ENCODE measurements at regions not wholly inside any gene's neighbourhood (a gene's known extent, or its start where the extent isn't known, plus 50 kb on each side); places are given as distances from the start of the nearest gene placed in this dataset.

- no peak for DNase-seq (ENCODE audit: low read depth in 4 of 4, low spot score in 3 of 4)
These were observed 565.8 kb upstream of the LRRC4C start for GRCh38 chr11:42025121-42025803.

- DNase-seq (ENCODE audit: low read depth in 4 of 4, low spot score in 3 of 4), result no peak
These were observed 575.4 kb upstream of the LRRC4C start for GRCh38 chr11:42034826-42035225.

- no peak for DNase-seq (ENCODE audit: low read depth in 4 of 4, low spot score in 3 of 4)
These were observed 576.7 kb upstream of the LRRC4C start for GRCh38 chr11:42036201-42036600.

- DNase-seq (ENCODE audit: low read depth in 4 of 4, low spot score in 3 of 4), result no peak
These were observed 583.9 kb upstream of the LRRC4C start for GRCh38 chr11:42043312-42043711.

GRCh38 chr11:42047637-42048555 lies 588.4 kb upstream of the LRRC4C start:
- no peak for DNase-seq (ENCODE audit: low read depth in 4 of 4, low spot score in 3 of 4)

- no peak for DNase-seq (ENCODE audit: low read depth in 4 of 4, low spot score in 3 of 4)
These were observed 589.7 kb upstream of the LRRC4C start for GRCh38 chr11:42049186-42049585.

- no peak for DNase-seq (ENCODE audit: low read depth in 4 of 4, low spot score in 3 of 4)
These were observed 590.2 kb upstream of the LRRC4C start for GRCh38 chr11:42049650-42050049.

- no peak for DNase-seq (ENCODE audit: low read depth in 4 of 4, low spot score in 3 of 4)
These were observed 595.0 kb upstream of the LRRC4C start for GRCh38 chr11:42054351-42054900.

GRCh38 chr11:42055606-42056005 lies 596.2 kb upstream of the LRRC4C start:
- DNase-seq (ENCODE audit: low read depth in 4 of 4, low spot score in 3 of 4), result no peak

GRCh38 chr11:42058794-42059193 lies 599.3 kb upstream of the LRRC4C start:
- no peak for DNase-seq (ENCODE audit: low read depth in 4 of 4, low spot score in 3 of 4)

GRCh38 chr11:42065199-42065598 lies 605.7 kb upstream of the LRRC4C start:
- no peak for DNase-seq (ENCODE audit: low read depth in 4 of 4, low spot score in 3 of 4)

- no peak for DNase-seq (ENCODE audit: low read depth in 4 of 4, low spot score in 3 of 4)
These were observed 606.7 kb upstream of the LRRC4C start for GRCh38 chr11:42066113-42066512.

- no peak for DNase-seq (ENCODE audit: low read depth in 4 of 4, low spot score in 3 of 4)
These were observed 614.9 kb upstream of the LRRC4C start for GRCh38 chr11:42074306-42074705.

GRCh38 chr11:42075180-42075579 lies 615.7 kb upstream of the LRRC4C start:
- DNase-seq (ENCODE audit: low read depth in 4 of 4, low spot score in 3 of 4), result no peak

GRCh38 chr11:42077794-42078193 lies 618.3 kb upstream of the LRRC4C start:
- no peak for DNase-seq (ENCODE audit: low read depth in 4 of 4, low spot score in 3 of 4)

GRCh38 chr11:42085736-42086135 lies 626.3 kb upstream of the LRRC4C start:
- no peak for DNase-seq (ENCODE audit: low read depth in 4 of 4, low spot score in 3 of 4)

GRCh38 chr11:42093541-42093940 lies 634.1 kb upstream of the LRRC4C start:
- no peak for DNase-seq (ENCODE audit: low read depth in 4 of 4, low spot score in 3 of 4)

GRCh38 chr11:42098075-42098474 lies 638.6 kb upstream of the LRRC4C start:
- no peak for DNase-seq (ENCODE audit: low read depth in 4 of 4, low spot score in 3 of 4)

- DNase-seq (ENCODE audit: low read depth in 4 of 4, low spot score in 3 of 4), result no peak
These were observed 653.4 kb upstream of the LRRC4C start for GRCh38 chr11:42112866-42113265.

GRCh38 chr11:42114927-42115326 lies 655.5 kb upstream of the LRRC4C start:
- no peak for DNase-seq (ENCODE audit: low read depth in 4 of 4, low spot score in 3 of 4)

GRCh38 chr11:42138454-42138853 lies 679.0 kb upstream of the LRRC4C start:
- no peak for DNase-seq (ENCODE audit: low read depth in 4 of 4, low spot score in 3 of 4)

GRCh38 chr11:42145311-42145710 lies 685.9 kb upstream of the LRRC4C start:
- DNase-seq (ENCODE audit: low read depth in 4 of 4, low spot score in 3 of 4), result no peak

Data from right renal pelvis (tissue), 4 donors.